Fibroblast of villous mesenchyme (primary cell): ENCODE measurements at regions not wholly inside any gene's neighbourhood (a gene's known extent, or its start where the extent isn't known, plus 50 kb on each side); places are given as distances from the start of the nearest gene placed in this dataset.

Experiments used
- DNase-seq: peaks from one replicate; pipeline ENCODE4 v3.0.0-alpha.2; 2010; ENCODE audit warnings: low read depth
- H3K4me3 ChIP-seq: 2 replicates; pipeline ENCODE4 v1.5.1; 2011; ENCODE audit warnings: low read depth, mild to moderate bottlenecking, low read length
- CTCF ChIP-seq: IDR thresholded peaks from 2 replicates; pipeline ENCODE4 v1.5.1; 2012; ENCODE audit warnings: low read depth, mild to moderate bottlenecking, low read length; ENCODE audit not compliant: insufficient read depth

- no peak for DNase-seq
- TF ChIP-seq CTCF = no peak
Measured at GRCh38 chr2:200081236-200081635, 125.9 kb downstream of the MAIP1 start.

GRCh38 chr2:200081811-200082210 is 126.4 kb downstream of the MAIP1 start:
- TF ChIP-seq CTCF = no peak

More at GRCh38 chr2:200081236-200081635, 125.9 kb downstream of the MAIP1 start:
- no peak overlapping the region for H3K4me3 ChIP-seq

GRCh38 chr2:200084036-200084435 is 128.7 kb downstream of the MAIP1 start:
- no peak overlapping the region for H3K4me3 ChIP-seq
- no peak for TF ChIP-seq CTCF
- DNase-seq = no peak

More at GRCh38 chr2:200081811-200082210, 126.4 kb downstream of the MAIP1 start:
- no peak overlapping the region for H3K4me3 ChIP-seq
- no peak for DNase-seq

DNA sequence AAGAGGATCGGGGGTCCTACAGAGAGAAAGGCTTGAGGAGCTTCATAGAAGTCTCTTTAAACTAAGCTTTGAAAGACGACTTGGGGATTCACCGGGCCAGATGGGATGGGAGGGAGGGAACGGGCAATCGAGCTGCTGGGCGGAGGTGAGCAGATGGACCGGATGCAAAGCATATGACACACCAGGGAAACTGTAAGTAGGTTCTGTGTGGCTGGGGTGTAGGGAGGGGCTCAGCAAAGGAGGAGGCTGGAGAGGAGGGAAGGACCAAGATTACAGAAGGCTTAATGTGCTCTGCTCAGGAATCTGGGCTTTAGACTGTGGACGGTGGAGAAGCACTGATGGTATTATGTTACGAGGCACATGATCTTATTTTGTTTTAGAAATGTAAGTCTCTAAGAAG is 131.5 kb downstream of the MAIP1 start:
- H3K4me3 ChIP-seq = no peak overlapping the region
- TF ChIP-seq CTCF = no peak
- peak; percentile 78 for DNase-seq

DNA sequence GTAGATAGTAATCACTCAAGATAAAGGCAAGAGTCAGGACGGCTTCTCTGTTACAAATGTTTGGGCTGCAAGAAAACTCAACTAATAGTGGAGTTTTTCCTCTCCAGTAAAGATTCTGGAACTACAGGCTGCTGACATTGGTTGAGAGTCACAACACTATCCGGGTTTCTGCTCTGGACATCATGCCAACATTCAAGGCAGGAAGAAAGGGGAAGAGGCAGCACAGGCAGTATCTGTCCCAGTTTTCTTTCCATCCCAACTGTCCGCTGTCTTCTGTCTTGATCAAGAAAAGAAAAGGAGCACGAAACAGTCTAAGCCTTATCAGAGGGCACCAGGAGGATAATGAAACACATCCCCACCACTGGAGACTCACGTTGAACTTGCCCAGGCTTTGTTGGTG is 132.1 kb downstream of the MAIP1 start:
- no peak for TF ChIP-seq CTCF
- no peak overlapping the region for H3K4me3 ChIP-seq
- no peak for DNase-seq

GRCh38 chr2:200089040-200089755 is 133.8 kb downstream of the MAIP1 start:
- no peak for TF ChIP-seq CTCF
- no peak for DNase-seq
- no peak overlapping the region for H3K4me3 ChIP-seq

DNA sequence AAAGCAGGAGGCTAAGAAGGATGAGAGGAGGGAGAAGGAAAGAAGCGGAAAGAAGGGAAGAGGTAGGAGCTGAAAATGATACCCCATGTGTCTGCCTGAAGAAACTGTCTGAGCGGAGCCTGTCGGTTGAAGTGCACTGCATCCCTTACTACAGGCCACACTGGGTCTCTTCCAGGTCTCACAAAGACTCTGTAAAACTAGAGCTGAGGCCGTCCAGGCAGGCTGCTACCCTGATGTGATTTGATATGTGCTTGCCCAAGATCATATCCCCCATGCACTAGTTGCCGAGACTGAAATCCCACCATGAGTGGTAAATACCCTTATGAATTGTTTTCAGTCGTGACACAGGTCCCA is 134.4 kb downstream of the MAIP1 start:
- no peak overlapping the region for H3K4me3 ChIP-seq
- no peak for TF ChIP-seq CTCF
- DNase-seq = no peak
